ENCODE measurements at regions not wholly inside any gene's neighbourhood (a gene's known extent, or its start where the extent isn't known, plus 50 kb on each side); places are given as distances from the start of the nearest gene placed in this dataset.

- DNase-seq, result peak; percentile 24
Measured at GRCh38 chr17:79414793-79415211, 196.0 kb downstream of the RBFOX3 start.

GRCh38 chr17:79414063-79414792, 196.6 kb downstream of the RBFOX3 start:
- peak; percentile 71 for DNase-seq

DNA sequence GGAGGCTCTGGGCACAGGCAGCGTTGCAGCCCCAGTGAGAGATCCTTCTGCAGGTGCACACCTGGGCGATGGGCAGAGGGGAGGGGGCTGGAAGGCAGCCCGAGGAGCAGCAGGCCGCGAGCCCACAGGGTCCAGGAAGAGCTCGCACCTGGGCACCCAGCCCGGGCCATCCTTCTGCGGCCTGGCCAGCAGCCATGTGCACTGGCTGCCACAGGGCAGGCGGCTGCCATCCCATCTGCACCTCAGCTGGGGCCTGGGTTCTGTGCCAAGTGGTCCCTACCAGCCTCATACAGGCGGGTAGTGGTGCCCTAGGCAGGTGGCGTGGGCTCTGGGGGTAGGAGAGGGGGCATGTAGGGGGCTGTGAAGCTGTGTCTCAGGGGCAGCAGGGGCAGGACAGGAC, 197.2 kb downstream of the RBFOX3 start:
- peak; percentile 70 for DNase-seq

DNA sequence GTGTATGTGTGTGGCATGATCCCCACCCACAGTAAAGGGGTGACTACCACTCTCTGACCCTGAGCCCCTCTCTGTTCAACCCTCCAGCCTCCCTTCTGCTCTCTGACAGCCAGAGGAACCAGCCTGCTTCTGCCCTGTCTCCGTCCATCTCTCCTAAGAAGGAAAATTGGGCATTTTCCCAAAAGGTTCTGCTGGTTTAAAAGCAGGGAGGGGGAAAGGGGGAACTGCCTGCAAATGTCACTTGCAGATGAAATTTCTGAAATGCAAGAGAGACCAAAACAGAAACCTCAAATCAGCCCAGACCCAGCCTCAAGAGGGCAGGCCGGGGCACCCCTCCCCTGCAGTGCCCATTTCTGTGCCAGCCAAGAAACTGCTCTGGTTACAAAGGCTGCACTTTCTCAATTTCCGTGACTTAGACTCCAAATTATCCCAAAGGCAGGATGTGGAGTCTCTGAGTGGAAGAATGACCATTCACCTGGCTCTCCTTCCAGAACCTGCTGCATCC, 197.9 kb downstream of the RBFOX3 start:
- DNase-seq, result peak; percentile 29

- no peak for DNase-seq
Measured at GRCh38 chr17:79412110-79412509, 198.7 kb downstream of the RBFOX3 start.

- DNase-seq, result no peak
Measured at GRCh38 chr17:79411419-79411818, 199.4 kb downstream of the RBFOX3 start.

DNA sequence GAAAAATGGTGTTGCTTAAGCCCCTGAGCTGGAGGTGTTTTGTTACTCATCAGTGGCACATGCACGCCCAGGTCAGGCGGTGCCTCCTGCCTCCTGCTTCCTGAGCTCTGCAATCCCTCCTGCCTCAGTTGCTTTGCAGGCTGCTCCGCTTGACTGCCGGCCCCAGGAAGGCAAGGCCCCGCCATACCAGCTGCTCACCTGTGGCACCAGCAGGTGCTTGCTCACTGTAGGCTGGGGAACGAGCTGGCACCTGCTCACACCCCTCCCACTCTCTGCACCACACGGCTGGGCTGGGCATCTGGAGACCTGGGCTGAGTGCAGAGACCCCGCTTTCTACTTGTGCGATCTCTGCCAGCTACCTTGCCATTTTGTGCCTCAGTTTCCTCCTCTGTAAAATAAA, 200.2 kb downstream of the RBFOX3 start:
- DNase-seq, result no peak

DNA sequence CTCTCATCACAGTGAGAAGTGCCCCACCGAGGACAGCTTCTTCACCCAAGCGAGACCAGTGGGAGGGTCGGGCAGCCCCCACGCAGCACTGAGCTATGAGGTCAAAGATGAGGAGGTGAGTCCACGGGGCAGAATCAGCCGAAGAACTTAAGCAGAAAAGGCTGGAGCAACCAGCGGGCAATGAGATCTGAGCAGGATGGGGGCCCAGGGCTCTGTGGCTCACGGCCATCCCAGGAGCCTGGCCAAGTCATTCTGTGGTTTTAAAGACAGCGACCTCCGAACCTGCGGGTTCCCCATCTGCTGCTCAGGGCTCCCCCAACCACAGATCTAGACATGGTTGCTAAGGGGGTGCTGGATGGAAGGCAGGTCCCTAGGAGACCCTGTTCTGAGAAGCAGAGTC, 202.6 kb downstream of the RBFOX3 start:
- DNase-seq, result no peak

DNA sequence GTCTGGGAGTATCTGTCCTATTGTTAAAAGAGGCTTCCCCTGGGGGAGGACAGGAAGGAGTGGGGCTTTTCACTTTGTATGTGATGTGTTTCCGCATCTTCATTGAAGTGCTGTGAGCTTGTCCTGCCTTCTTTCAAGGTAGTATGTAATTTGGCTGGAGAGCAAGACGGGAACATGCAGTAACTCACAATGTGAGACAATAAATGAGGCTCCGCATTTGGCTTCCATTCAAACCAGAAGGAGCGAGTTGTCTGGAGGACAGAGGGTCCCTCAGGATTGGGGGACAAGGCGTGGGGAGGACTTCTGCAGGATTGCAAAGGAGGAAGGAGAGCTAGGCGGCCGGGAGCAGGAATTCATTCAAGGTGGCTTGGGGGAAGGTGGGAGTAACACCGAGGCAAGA, 203.5 kb downstream of the RBFOX3 start:
- no peak for DNase-seq

DNA sequence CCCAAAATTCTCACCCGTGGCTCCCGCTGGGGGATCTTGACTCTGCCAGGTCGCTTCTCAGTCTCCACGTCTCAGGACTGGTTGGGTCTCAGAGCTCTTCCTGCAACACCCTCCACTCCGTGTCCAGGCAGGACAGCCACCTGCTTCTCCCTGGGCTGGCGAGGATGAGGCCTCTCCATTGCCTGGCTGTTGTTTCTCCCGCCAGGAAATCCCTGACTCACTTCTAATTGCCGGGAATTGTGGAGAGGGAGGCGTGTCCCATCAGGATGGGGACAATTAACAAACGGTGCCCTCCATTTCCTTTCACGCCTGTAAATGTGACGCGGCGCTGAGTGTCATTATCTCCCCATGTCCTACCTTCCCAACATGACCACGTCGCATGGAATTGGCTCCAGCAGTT, 204.5 kb downstream of the RBFOX3 start:
- no peak for DNase-seq

DNA sequence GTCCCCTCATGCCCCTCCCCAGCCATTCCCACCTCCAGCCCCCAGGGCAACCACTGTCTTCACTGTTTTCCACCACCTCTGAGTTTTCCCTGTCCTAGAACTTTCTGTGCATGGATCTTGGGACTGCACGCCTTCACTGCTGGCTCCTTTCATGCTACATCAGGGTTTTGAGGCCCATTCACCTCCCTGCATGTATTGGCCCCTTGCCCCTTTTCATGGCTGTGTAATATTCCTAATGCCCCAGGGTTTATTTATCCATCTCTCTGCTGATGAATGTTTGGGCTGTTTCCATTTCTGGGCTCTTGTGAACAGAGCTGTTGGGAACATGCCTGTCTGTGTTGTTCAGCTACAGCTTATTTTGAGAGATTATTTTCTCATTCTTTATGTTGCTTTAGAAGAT, 205.0 kb downstream of the RBFOX3 start:
- DNase-seq, result no peak

GRCh38 chr17:79404136-79404911, 206.5 kb downstream of the RBFOX3 start:
- no peak for DNase-seq

DNA sequence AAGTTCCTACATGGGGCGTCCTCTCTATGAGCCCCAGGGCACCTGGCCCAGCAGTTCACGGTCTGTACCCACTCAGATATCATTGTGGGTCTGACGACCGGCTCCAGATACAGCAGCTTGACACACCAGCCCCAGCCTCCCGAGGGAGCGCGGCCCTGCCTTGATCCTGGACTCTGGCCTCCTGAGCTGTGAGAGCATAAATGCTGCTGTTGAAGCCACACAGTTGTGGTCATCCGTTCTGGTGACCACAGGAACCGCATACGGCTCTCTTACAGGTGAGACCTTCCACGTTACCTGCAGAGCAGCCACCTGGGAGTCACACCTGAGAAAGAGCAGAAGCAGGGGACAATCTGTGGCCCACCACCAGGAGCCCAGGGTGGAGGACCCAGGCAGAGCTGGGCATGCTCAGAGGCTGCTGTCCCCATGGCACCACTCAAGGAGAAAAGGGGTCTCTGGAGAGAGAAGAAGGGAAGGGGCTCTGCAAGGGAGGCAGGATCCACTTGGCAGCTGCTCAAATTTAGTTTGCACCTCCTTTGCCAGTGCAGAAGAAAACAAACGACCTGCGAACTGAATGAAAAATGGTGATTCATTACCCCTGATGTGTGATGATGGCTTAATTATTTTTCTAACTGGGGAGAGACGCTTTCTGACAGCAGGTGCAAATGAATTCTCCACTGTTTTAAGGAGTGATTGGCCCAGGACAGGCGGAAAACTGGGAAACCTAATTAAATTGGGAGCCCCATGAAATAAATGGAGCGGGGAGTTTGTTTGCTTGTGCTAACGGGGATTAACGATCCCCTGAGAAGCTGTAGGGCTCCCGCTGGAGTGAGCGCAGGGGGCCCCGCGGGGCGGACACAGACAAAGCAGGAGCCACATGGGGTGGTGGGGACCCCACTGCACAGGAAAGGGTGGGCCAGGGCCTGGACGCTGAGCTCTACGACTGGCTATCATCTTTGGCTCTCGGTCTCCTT, 208.9 kb downstream of the RBFOX3 start:
- no peak for DNase-seq

DNA sequence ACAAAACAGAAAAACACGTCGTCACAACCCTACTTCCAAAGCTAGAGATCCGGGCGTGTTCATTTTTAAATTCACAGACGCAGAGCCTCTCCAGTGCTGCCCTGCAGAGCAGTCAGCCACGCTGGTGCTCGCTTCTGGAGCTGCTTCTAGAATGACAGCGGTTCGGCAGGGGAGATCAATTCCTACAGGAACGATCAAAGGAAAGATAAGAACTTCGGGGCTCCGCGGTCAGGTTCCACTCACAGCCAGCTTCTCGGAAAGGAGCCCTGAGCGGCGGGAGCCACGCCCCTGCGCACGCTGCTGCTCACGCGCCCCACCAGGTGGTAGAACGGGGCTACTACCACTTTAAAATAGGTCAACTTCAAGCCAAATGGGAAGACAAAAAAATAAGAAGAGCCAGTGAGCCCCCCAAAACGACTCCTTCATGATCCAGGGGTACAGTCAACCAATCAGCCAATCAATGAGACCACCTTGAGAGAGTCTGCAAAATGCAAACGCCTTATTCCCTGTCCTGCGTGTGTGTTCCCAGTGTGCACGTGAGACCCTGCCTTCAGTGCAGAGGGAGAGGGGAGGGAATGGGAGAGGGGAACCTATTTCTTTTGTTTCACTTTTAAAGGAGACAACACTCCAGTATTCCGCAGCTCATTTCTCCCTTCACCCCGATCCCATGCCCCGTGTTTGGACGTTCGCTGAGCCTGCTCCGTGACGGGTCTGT, 209.7 kb downstream of the RBFOX3 start:
- no peak for DNase-seq

DNA sequence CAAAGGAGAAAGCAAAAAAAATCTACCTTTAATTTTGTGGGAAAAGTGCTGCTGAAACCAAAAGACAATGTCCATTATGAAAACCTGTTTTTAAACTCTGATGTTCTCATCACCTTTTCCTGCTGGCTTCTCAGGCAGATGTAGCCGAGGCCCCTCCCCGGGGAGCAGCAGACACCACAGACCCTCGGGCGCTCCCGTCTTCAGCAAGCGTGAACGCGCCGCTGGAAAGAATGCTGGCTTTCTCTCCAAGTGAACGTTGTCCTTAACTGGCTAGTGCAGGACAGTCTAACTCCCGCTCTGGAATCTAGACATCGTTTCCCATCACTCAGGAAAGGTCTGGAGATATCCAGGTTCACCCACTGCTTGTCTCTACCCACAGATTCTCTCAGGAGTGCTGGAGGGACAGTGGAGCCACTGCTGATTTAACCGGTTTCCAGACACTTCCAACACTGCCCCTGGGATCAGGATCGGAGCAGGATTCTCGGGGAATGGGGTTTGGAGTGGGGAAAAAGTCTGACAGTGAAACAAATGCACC, 211.2 kb downstream of the RBFOX3 start:
- DNase-seq, result no peak

DNA sequence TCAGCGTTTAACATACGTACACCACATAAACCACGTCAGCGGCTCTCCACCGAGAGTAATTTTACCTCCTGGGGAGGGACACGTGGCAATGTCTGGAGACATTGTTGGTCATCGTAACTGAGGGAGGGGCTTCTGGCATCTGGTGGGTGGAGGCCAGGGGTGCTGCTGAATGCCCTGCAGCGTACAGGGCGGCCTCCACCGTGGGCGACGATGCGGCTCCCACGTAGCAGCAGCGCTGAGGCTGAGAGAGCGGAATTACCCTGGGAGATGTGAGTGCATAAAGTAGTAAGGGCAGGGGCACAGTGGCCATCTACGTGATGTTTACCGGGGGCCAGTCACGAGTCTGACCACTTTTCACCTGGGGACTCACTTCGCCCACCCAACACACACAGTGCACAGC, 212.4 kb downstream of the RBFOX3 start:
- no peak for DNase-seq

DNA sequence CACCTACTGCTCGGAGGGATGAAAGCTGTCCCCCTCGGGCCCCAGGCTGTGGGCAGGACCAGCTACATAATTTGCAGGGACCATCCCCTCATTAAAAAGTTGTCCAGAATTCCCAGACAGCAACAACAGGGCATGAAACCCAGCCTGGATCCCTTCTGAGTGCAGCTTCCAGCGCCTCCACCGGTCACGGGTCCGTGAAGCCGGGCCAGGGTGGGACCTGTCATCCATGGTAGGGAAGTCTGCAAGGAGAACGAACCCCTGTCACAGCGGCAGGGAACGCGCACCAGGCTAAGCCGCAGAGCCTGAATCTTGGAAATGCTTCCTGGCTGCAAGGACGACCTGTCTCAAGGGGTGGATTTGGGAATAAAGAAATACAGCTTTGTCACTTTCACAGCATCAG, 214.2 kb downstream of the RBFOX3 start:
- no peak for DNase-seq

GRCh38 chr17:79395545-79395944, 215.3 kb downstream of the RBFOX3 start:
- no peak for DNase-seq

GRCh38 chr17:79395066-79395465, 215.8 kb downstream of the RBFOX3 start:
- no peak for DNase-seq

DNA sequence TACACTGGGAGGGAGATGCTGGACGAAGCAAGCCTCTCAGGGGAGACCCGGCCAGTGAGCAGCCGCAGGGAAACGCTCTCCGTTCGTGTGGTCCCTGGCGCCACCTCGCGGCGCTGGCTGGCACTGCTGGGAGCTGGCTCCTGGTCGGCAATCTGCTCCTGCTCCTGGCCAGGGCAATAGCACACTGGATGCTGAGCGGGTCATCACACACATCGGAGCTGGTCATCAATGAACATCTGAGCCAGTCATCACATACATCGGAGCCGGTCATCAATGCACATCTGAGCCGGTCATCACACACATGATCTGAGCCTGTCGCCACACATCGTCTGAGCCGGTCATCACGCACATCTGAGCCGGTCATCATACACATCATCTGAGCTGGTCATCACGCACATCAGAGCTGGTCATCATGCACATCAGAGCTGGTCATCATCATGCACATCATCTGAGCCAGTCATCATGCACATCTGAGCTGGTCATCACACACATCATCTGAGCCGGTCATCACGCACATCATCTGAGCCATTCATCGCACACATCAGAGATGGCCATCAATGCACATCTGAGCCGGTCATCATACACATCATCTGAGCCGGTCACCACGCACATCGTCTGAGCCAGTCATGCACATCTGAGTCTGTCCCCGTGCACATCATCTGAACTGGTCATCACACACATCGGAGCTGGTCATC, 217.3 kb downstream of the RBFOX3 start:
- DNase-seq, result no peak

- DNase-seq, result no peak
Measured at GRCh38 chr17:79392598-79392997, 218.3 kb downstream of the RBFOX3 start.
